SK-N-SH (cell line): ENCODE measurements at regions not wholly inside any gene's neighbourhood (a gene's known extent, or its start where the extent isn't known, plus 50 kb on each side); places are given as distances from the start of the nearest gene placed in this dataset.

ENCODE experiments used
- CHD2 ChIP-seq: fragments of 150-350 bp; IDR thresholded peaks from 2 replicates; pipeline ENCODE4 v1.6.1; 2018; ENCODE audit warnings: low read length; ENCODE audit not compliant: partially characterized antibody
- CTCF ChIP-seq: fragments of 200-600 bp; sonication (generic); IDR thresholded peaks from 2 replicates; pipeline ENCODE4 v1.6.1; 2017; ENCODE audit warnings: antibody characterized with exemption, mild to moderate bottlenecking, moderate library complexity
- EP300 ChIP-seq, 2 experiments: IDR thresholded peaks; 2 replicates each; pipeline versions ENCODE4 v1.4.0 to v1.6.1; 2012; ENCODE audit warnings: borderline replicate concordance in 1 of 2, low read depth in 1 of 2, low read length in 1 of 2
- JUND ChIP-seq: IDR thresholded peaks from 2 replicates; pipeline ENCODE4 v1.4.0; 2012
- PBX3 ChIP-seq: IDR thresholded peaks from 2 replicates; pipeline ENCODE4; 2012

- no peak for TF ChIP-seq CHD2
- no peak for TF ChIP-seq CTCF
- no peak for TF ChIP-seq EP300 (IDR thresholded peaks at IDR 0.05; ENCODE audit: borderline replicate concordance in 1 of 2, low read depth in 1 of 2, low read length in 1 of 2)
- no peak for TF ChIP-seq PBX3
- no peak for TF ChIP-seq JUND
Measured at GRCh38 chr16:7871371-7871770, 538.7 kb downstream of the RBFOX1 start.
